ENCODE measurements at regions not wholly inside any gene's neighbourhood (a gene's known extent, or its start where the extent isn't known, plus 50 kb on each side); places are given as distances from the start of the nearest gene placed in this dataset.

GRCh38 chr6:62974452-62974851 lies 236.8 kb upstream of the FKBP1C start:
- no peak for TF ChIP-seq CTCF (IDR thresholded peaks at IDR 0.05)
- TF ChIP-seq POLR2A (IDR thresholded peaks at IDR 0.05) = no peak

Data from esophagus squamous epithelium (tissue), 4 donors.